ENCODE measurements at regions not wholly inside any gene's neighbourhood (a gene's known extent, or its start where the extent isn't known, plus 50 kb on each side); places are given as distances from the start of the nearest gene placed in this dataset.

GRCh38 chr1:239829535-239829934, 262.1 kb upstream of the FMN2 start:
- no peaks in the 10 kb centered on the region for H3K9me3 ChIP-seq (ENCODE audit: control insufficient read depth in 4 of 4, insufficient read depth in 3 of 4, low read length in 3 of 4)
- no peak for TF ChIP-seq CTCF (IDR thresholded peaks at IDR 0.05; ENCODE audit: control extremely low read depth, extremely low read depth)
- H3K4me3 ChIP-seq = no peak overlapping the region
- H3K36me3 ChIP-seq (ENCODE audit: control insufficient read depth in 4 of 4, insufficient read depth in 4 of 4, low read length in 4 of 4) = no peaks in the 10 kb centered on the region
- WGBS, 2 donors = 92 to 97% methylated on average over 1 of the region's 1 CpG
- H3K27me3 ChIP-seq (ENCODE audit: control insufficient read depth in 3 of 3, insufficient read depth in 3 of 3, low read length in 2 of 3) = no peaks in the 10 kb centered on the region
- DNase-seq (no peak), ATAC-seq (ENCODE audit: insufficient read depth, low FRiP score) (no peak)
- H3K9ac ChIP-seq (ENCODE audit: insufficient read depth in 1 of 2, low read length in 2 of 2) = no peak overlapping the region
- no peak overlapping the region for H3K27ac ChIP-seq (ENCODE audit: low read depth in 1 of 2, low read length in 1 of 2)
- no peaks in the 10 kb centered on the region for H3K4me1 ChIP-seq (ENCODE audit: control insufficient read depth in 5 of 5, insufficient read depth in 5 of 5, low read length in 5 of 5)

GRCh38 chr1:239831577-239832355, 259.9 kb upstream of the FMN2 start:
- H3K9ac ChIP-seq (ENCODE audit: insufficient read depth in 1 of 2, low read length in 2 of 2) = no peak overlapping the region
- no peaks in the 10 kb centered on the region for H3K4me1 ChIP-seq (ENCODE audit: control insufficient read depth in 5 of 5, insufficient read depth in 5 of 5, low read length in 5 of 5)
- no peak for TF ChIP-seq CTCF (IDR thresholded peaks at IDR 0.05; ENCODE audit: control extremely low read depth, extremely low read depth)
- peaks cover 0 to 2% (median 0%) of the 10 kb centered on the region in 4 donors for H3K9me3 ChIP-seq (ENCODE audit: control insufficient read depth in 4 of 4, insufficient read depth in 3 of 4, low read length in 3 of 4)
- 32 to 53% methylated on average over 5 of the region's 5 CpGs for WGBS, 2 donors
- H3K4me3 ChIP-seq = no peak overlapping the region
- no peaks in the 10 kb centered on the region for H3K36me3 ChIP-seq (ENCODE audit: control insufficient read depth in 4 of 4, insufficient read depth in 4 of 4, low read length in 4 of 4)
- H3K27me3 ChIP-seq (ENCODE audit: control insufficient read depth in 3 of 3, insufficient read depth in 3 of 3, low read length in 2 of 3) = no peaks in the 10 kb centered on the region
- DNase-seq (no peak), ATAC-seq (ENCODE audit: insufficient read depth, low FRiP score) (no peak)
- no peak overlapping the region for H3K27ac ChIP-seq (ENCODE audit: low read depth in 1 of 2, low read length in 1 of 2)

- H3K27ac ChIP-seq (ENCODE audit: low read depth in 1 of 2, low read length in 1 of 2) = peak overlapping the region in 1 of 2 donors; percentile 1
- ATAC-seq (ENCODE audit: insufficient read depth, low FRiP score) = no peak
- no peak overlapping the region for H3K9ac ChIP-seq (ENCODE audit: insufficient read depth in 1 of 2, low read length in 2 of 2)
- H3K36me3 ChIP-seq (ENCODE audit: control insufficient read depth in 4 of 4, insufficient read depth in 4 of 4, low read length in 4 of 4) = no peaks in the 10 kb centered on the region
- peak in 2 of 3 donors; percentile 39 to 52 for DNase-seq
- peaks cover 0 to 2% (median 0%) of the 10 kb centered on the region in 4 donors for H3K9me3 ChIP-seq (ENCODE audit: control insufficient read depth in 4 of 4, insufficient read depth in 3 of 4, low read length in 3 of 4)
- 31 to 33% methylated on average over 2 of the region's 2 CpGs for WGBS, 2 donors
- no peaks in the 10 kb centered on the region for H3K4me1 ChIP-seq (ENCODE audit: control insufficient read depth in 5 of 5, insufficient read depth in 5 of 5, low read length in 5 of 5)
- H3K27me3 ChIP-seq (ENCODE audit: control insufficient read depth in 3 of 3, insufficient read depth in 3 of 3, low read length in 2 of 3) = no peaks in the 10 kb centered on the region
- no peak overlapping the region for H3K4me3 ChIP-seq
- TF ChIP-seq CTCF (IDR thresholded peaks at IDR 0.05; ENCODE audit: control extremely low read depth, extremely low read depth) = no peak
Measured at GRCh38 chr1:239833723-239834122, 258.0 kb upstream of the FMN2 start.

Measured in lung (tissue), 11 donors.